Neutrophil (primary cell): ENCODE measurements at regions not wholly inside any gene's neighbourhood (a gene's known extent, or its start where the extent isn't known, plus 50 kb on each side); places are given as distances from the start of the nearest gene placed in this dataset.
"Not testable (repeated sequence)": the region's sequence is repeated elsewhere in the genome, so short reads cannot be mapped to it uniquely, and the experiment has no call there.

Source experiments
- H3K27ac ChIP-seq: fragments of 200-600 bp; sonication (generic); 2 replicates; pipeline ENCODE4 v1.5.1; 2016; ENCODE audit warnings: mild to moderate bottlenecking, moderate library complexity
- H3K27me3 ChIP-seq: fragments of 200-600 bp; sonication (generic); 2 replicates; pipeline ENCODE4 v1.6.0; 2016; ENCODE audit warnings: mild to moderate bottlenecking
- H3K36me3 ChIP-seq: fragments of 200-600 bp; sonication (generic); 2 replicates; pipeline ENCODE4 v1.5.1; 2017
- H3K4me1 ChIP-seq, 2 experiments: fragments of 200-600 bp in 1 of 2; sonication (generic) in 1 of 2; 1 replicate in 1 of 2; 2 replicates in 1 of 2; pipeline versions ENCODE4 v1.5.1 to v1.6.1; 2013 to 2016; ENCODE audit warnings: low read depth in 1 of 2, low read length in 1 of 2, mild to moderate bottlenecking in 1 of 2, moderate library complexity in 1 of 2; ENCODE audit not compliant: control insufficient read depth in 1 of 2, insufficient read depth in 1 of 2
- H3K4me3 ChIP-seq, 2 experiments: fragments of 200-600 bp in 1 of 2; sonication (generic) in 1 of 2; 1 replicate in 1 of 2; 2 replicates in 1 of 2; pipeline ENCODE4 v1.5.1; 2013 to 2016; ENCODE audit warnings: low read depth in 1 of 2, low read length in 1 of 2, mild to moderate bottlenecking in 1 of 2, moderate library complexity in 1 of 2
- H3K9me3 ChIP-seq: fragments of 200-600 bp; sonication (generic); 2 replicates; pipeline ENCODE4 v1.5.1; 2016
- CTCF ChIP-seq: fragments of 200-600 bp; sonication (generic); IDR thresholded peaks from 2 replicates; pipeline ENCODE4 v1.5.1; 2016; ENCODE audit warnings: antibody characterized with exemption

GRCh38 chr16:16721849-16722248 is 342.9 kb downstream of the NPIPA7 start:
- H3K27me3 ChIP-seq, H3K4me3 ChIP-seq, H3K36me3 ChIP-seq, H3K4me1 ChIP-seq, H3K27ac ChIP-seq, H3K9me3 ChIP-seq: not testable (repeated sequence)

GRCh38 chr16:16722666-16723065 is 343.7 kb downstream of the NPIPA7 start:
- not testable (repeated sequence) for H3K4me3 ChIP-seq, H3K9me3 ChIP-seq, H3K4me1 ChIP-seq, H3K27me3 ChIP-seq, H3K27ac ChIP-seq, H3K36me3 ChIP-seq

- not testable (repeated sequence) for H3K4me3 ChIP-seq, H3K27ac ChIP-seq, H3K27me3 ChIP-seq, H3K9me3 ChIP-seq, H3K4me1 ChIP-seq, H3K36me3 ChIP-seq
Observed at GRCh38 chr16:16723819-16724519, 345.0 kb downstream of the NPIPA7 start.

GRCh38 chr16:16727048-16727447 is 348.1 kb downstream of the NPIPA7 start:
- H3K27me3 ChIP-seq, H3K36me3 ChIP-seq, H3K27ac ChIP-seq, H3K4me1 ChIP-seq, H3K9me3 ChIP-seq, H3K4me3 ChIP-seq: not testable (repeated sequence)

GRCh38 chr16:16742573-16742972 is 363.6 kb downstream of the NPIPA7 start:
- not testable (repeated sequence) for H3K27me3 ChIP-seq

GRCh38 chr16:16754992-16755667 is 376.2 kb downstream of the NPIPA7 start:
- not testable (repeated sequence) for H3K4me1 ChIP-seq, H3K27me3 ChIP-seq, H3K4me3 ChIP-seq, H3K9me3 ChIP-seq, H3K27ac ChIP-seq, H3K36me3 ChIP-seq

More at GRCh38 chr16:16742573-16742972, 363.6 kb downstream of the NPIPA7 start:
- not testable (repeated sequence) for H3K4me1 ChIP-seq, H3K4me3 ChIP-seq, H3K9me3 ChIP-seq, H3K36me3 ChIP-seq, H3K27ac ChIP-seq

GRCh38 chr16:16763449-16763848 is 384.5 kb downstream of the NPIPA7 start:
- TF ChIP-seq CTCF: no peak

GRCh38 chr16:16770717-16771116 is 391.8 kb downstream of the NPIPA7 start:
- H3K4me1 ChIP-seq, H3K27me3 ChIP-seq, H3K9me3 ChIP-seq, H3K27ac ChIP-seq, H3K4me3 ChIP-seq, H3K36me3 ChIP-seq: not testable (repeated sequence)

More at GRCh38 chr16:16763449-16763848, 384.5 kb downstream of the NPIPA7 start:
- Histone ChIP-seq H3K4me1 (no peaks in the 10 kb centered on the region), H3K36me3 (no peaks in the 10 kb centered on the region), H3K27me3 (no peaks in the 10 kb centered on the region), H3K4me3 (no peak overlapping the region), H3K9me3 (no peaks in the 10 kb centered on the region), H3K27ac (no peak overlapping the region)

- Histone ChIP-seq H3K9me3 (no peaks in the 10 kb centered on the region), H3K4me3 (no peak overlapping the region), H3K36me3 (no peaks in the 10 kb centered on the region), H3K27me3 (no peaks in the 10 kb centered on the region), H3K4me1 (no peaks in the 10 kb centered on the region), H3K27ac (no peak overlapping the region)
- no peak for TF ChIP-seq CTCF
Observed at GRCh38 chr16:16774389-16774788, 395.4 kb downstream of the NPIPA7 start.
